C4-2B (cell line): ENCODE measurements at regions not wholly inside any gene's neighbourhood (a gene's known extent, or its start where the extent isn't known, plus 50 kb on each side); places are given as distances from the start of the nearest gene placed in this dataset.

Source experiments
- CTCF ChIP-seq: fragments of 450-650 bp; conservative IDR thresholded peaks from 2 replicates; pipeline ENCODE4 v1.5.1; 2017; ENCODE audit warnings: mild to moderate bottlenecking
- ZFX ChIP-seq: fragments of 450-650 bp; IDR thresholded peaks from 2 replicates; pipeline ENCODE4 v1.6.1; 2017

GRCh38 chr5:29061381-29061780, 2023.0 kb upstream of the CDH9 start:
- TF ChIP-seq CTCF (no peak), ZFX (no peak)
